GM18909 (cell line): ENCODE measurements at regions not wholly inside any gene's neighbourhood (a gene's known extent, or its start where the extent isn't known, plus 50 kb on each side); places are given as distances from the start of the nearest gene placed in this dataset.
"Not testable (repeated sequence)": the region's sequence is repeated elsewhere in the genome, so short reads cannot be mapped to it uniquely, and the experiment has no call there.

Experiments used
- ATAC-seq: cut with Tn5 transposase; IDR thresholded peaks from one replicate; pipeline ENCODE4 v1.9.1; 2021; ENCODE audit warnings: mild to moderate bottlenecking; ENCODE audit not compliant: unreplicated experiment, poor library complexity

DNA sequence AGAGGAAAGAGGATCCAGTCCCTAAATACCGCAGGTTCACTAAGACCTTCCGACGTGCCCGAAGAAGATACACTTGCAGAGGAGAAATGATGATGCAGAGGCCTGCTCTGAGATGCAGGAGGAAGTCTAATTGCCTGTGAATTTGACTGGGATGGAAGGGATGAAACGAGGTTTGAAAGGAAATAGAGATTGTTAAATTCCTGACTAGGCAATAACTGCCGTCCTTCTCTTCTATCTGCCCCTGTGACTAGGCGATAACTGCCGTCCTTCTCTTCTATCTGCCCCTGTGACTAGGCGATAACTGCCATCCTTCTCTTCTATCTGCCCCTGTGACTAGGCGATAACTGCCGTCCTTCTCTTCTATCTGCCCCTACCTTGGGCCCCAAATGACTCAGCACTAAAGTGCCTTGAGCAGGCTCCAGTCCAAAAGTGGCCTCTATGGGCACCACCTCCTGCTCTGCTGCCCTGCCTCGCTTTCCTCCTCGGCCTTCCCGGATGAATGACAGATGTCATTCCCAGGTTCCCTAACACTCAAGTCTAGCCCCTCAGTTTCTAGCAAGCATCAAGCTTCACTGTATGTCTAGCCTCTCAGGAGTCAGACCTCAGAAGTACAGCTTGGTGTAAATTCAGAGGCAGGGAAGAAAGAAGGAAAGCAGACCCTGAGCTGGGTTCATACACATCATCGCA, 189.1 kb downstream of the FOXD4L6 start:
- not testable (repeated sequence) for ATAC-seq

DNA sequence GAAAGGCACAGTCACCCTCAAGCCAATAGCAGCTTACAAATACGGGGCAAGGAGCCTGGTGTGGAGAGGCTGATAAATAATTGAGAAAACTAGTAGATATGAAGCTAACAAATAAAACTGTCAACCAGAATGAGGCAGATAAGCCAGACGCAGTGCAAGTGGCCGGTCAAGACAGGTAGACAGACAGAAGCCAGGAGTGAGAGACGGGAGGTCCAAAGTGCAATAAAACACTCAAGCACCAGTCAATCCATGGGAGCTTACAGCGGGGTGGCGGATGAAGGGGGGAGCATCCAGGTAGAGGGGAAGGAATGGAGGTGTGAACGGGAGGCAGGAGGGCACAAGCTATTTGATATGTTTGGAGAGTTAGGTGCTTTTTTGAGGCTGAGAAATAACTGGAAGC, 193.1 kb downstream of the FOXD4L6 start:
- ATAC-seq = no peak

DNA sequence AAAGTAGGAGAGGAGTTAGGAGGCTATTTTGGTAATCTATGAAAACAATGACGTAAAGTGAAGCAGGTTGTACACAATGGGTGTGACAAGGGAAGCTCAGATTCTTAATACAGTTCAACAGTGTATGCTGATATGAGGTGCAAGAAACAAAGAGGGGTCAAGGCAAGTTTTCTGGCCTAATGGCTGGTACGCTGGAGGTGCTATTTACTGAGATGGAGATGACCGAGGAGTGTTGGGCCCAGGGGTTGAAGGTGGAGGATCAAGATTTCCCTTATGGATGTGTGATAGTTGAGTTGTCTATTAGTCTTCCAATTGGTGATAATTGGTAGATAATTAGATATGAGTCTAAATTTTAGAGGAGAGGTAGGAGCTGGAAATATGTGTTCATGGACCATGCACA, 194.0 kb downstream of the FOXD4L6 start:
- not testable (repeated sequence) for ATAC-seq

DNA sequence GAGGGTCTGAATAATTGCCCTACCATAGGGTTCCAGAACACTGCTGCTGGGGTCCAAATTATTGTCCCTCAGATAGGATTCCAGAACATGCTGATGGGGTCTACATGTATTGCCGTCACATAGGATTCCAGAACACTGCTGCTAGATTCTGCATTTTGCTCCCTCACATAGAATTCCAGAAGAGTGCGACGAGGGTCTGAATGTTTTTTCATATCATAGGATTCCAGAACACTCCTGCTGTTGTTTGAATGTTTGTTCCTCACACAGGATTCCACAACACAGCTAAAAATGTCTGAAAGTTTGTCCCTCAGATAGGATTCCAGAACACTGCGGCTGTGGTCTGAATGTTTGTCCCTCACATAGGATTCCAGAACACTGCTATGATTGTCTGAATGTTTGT, 198.1 kb downstream of the FOXD4L6 start:
- ATAC-seq = not testable (repeated sequence)

DNA sequence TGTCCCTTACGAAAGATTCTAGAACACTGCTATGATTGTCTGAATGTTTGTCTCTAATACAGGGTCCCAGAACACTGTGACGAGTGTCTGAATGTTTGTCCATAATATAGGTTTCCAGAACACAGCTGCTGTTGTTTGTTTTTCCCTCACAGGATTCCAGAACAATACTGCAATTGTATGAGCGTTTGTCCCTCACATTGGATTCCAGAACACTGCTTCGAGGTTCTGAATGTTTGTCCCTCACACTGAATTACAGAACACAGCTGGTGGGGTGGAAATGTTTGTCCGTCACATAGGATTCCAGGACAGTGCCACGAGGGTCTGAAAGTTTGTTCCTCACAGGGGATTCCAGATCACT, 199.0 kb downstream of the FOXD4L6 start:
- not testable (repeated sequence) for ATAC-seq

DNA sequence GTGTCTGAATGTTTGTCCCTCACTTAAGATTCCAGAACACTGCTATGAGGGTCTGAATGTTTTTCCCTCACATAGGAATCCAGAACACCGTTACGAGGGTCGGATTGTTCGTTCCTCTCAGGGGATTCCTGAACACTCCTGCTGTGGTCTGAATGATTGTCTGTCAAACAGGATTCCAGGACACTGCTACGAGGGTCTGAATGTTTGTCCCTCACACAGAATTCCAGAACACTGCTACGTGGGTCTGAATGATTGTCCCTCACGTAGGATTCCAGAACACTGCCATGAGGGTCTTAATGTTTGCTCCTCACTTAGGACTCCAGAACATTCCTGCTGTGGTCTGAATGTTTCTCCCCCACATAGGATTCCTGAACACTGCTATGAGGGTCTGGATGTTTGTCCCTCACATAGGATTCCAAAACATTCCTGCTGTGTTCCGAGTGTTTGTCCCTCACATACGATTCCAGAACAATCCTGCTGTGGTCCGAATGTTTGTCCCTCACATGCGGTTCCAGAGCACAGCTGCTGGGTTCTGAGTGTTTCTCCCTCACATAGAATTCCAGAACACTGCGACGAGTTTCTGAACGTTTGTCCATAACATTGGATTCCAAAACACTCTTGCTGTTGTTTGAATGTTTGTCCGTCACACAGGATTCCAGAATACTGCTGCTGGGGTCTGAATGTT, 199.5 kb downstream of the FOXD4L6 start:
- no peak for ATAC-seq

DNA sequence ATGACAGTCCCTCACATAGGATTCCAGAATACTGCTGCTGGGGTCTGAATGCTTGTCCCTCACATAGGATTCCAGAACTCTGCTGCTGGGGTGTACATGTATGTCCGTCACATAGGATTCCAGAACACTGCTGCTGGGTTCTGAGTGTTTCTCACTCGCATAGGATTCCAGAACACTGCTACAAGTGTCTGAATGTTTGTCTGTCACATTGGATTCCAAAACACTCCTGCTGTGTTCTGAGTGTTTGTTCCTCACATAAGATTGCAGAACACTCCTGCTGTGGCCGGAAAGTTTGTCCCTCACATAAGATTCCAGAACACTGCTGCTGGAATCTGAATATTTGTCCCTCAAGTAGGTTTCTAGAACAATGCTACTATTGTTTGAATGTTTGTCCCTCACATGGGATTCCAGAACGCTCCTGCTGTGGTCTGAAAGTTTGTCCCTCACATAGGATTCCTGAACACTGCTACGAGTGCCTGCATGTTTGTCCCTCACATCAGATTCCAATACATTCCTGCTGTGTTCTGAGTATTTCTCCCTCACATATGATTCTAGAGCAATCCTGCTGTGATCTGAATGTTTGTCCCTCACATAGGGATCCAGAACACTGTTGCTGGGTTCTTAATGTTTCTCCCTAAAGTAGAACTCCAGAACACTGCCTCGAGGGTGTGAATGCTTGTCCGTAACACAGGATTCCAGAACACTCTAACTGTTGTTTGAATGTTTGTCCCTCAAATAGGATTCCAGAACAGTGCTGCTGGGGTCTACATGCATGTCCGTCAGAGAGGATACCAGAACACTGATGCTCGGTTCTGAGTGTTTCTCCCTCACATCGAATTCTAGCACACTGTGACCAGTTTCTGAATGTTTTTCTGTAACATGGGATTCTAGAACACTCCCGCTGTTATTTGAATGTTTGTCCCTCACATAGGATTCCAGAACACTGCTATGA, 200.4 kb downstream of the FOXD4L6 start:
- ATAC-seq = no peak

DNA sequence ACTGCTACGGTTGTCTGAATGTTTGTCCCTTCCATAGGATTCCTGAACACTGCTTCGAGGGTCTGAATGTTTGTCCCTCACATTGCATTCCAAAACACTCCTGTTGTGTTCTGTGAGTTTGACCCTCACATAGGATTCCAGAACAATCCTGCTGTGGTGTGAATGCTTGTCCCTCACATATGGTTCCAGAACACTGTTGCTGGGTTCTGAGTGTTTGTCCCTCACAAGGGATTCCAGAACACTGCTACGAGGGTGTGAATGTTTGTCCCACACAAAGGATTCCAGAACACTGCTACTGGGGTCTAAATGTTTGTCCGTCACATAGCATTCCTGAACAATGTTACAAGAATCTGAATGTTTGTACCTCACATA, 201.2 kb downstream of the FOXD4L6 start:
- ATAC-seq = no peak

DNA sequence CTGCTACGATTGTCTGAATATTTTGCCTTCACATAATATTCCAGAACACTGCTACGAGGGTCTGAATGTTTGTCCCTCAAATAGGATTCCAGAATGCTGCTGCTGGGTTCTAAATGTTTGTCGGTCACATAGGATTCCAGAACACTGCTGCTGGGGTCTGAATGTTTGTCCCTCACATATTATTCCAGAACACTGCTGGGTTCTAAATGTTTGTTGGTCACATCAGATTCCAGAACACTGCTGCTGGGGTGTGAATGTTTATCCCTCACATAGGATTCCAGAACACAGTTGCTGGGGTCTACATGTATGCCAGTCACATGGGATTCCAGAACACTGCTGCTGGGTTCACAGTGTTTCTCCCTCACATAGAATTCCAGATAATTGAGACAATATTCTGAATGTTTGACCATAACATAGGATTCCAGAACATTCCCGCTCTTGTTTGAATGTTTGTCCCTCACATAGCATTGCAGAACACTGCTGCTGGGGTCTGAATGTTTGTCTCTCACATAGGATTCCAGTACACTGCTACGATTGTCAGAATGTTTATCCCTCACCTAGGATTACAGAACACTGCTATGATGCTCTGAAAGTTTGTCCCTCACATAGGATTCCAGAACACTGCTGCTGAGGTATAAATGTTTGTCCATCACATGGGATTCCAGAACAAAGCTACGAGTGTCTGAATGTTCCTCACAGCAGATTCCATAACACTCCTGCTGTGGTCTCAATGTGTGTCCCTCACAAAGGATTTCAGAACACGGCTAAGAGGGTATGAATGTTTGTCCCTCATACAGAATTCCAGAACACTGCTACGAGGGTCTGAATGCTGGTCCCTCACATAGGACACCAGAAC, 201.8 kb downstream of the FOXD4L6 start:
- no peak for ATAC-seq

DNA sequence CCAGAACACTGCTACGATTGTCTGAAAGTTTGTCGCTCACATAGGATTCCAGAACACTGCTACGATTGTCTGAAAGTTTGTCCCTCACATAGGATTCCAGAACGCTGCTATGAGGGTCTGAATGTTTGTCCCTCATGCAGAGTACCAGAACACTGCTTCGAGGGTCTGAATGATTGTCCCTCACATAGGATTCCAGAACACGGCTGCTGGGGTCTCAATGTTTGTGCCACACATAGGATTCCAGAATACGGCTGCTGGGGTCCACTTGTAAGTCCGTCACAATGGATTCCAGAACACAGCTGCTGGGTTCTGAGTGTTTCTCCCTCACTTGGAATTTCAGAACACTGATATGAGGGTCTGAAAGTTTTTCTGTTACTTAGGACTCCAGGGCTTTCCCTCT, 203.3 kb downstream of the FOXD4L6 start:
- no peak for ATAC-seq

DNA sequence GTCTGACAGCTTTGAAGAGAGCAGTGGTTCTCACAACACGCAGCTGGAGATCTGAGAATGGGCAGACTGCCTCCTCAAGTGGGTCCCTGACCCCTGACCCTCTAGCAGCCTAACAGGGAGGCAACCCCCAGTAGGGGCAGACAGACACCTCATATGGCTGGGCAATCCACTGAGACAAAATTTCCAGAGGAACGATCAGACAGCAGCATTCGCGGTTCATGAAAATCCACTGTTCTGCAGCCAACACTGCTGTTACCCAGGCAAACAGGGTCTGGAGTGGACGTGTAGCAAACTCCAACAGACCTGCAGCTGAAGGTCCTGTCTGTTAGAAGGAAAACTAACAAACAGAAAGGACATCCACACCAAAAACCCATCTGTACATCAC, 212.1 kb downstream of the FOXD4L6 start:
- not testable (repeated sequence) for ATAC-seq

DNA sequence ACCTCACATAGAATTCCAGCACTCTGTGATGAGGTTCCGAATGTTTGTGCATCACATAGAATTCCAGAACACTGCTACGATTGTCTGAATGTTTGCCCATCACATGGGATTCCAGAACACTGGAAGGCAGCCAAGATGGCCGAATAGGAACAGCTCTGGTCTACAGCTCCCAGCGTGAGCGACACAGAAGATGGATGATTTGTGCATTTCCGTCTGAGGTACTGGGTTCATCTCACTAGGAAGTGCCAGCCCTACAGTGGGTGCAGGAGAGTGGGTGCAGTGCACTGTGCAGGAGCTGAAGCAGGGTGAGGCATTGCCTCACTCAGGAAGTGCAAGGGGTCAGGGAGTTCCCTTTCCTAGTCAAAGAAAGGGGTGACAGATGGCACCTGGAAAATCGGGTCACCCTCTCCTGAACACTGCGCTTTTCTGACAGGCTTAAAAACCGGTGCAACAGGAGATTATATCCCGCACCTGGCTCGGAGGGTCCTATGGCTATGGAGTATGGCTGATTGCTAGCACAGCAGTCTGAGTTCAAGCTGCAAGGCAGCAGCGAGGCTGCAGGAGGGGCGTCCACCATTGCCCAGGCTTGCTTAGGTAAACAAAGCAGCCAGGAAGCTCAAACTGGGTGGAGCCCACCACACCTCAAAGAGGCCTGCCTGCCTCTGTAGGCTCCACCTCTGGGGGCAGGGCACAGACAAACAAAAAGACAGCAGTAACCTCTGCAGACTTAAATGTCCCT, 212.7 kb downstream of the FOXD4L6 start:
- not testable (repeated sequence) for ATAC-seq

DNA sequence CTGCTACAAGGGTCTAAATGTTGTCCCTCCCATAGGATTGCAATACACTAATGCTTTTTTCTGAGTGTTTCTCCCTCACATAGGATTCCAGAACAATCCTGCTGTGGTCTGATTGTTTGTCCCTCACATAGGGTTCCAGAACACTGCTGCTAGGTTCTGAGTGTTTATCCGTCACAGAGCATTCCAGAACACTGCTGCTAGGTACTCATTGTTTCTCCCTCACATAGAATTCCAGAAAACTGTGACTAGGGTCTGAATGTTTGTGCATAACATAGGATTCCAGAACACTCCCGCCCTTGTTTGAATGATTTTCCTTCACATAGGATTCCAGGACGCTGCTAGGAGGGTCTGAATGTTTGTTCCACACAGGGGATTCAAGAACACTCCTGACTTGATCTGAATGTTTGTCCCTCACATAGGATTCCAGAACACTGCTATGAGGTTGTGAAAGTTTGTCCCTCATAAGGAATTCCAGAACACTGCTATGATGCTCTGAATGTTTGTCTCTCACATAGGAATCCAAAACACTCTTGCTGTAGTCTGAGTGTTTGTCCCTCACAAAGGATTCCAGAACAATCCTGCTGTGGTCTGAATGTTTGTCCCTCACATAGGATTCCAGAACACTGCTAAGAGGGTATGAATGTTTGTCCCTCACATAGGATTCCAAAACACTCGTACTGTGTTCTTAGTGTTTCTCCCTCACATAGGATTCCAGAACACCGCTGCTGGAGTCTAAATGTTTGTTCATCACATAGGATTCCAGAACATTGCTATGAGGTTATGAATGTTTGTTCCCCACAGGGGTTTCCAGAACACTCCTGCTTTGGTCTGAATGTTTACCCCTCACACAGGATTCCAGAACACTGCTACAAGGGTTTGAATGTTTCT, 213.5 kb downstream of the FOXD4L6 start:
- ATAC-seq = no peak

DNA sequence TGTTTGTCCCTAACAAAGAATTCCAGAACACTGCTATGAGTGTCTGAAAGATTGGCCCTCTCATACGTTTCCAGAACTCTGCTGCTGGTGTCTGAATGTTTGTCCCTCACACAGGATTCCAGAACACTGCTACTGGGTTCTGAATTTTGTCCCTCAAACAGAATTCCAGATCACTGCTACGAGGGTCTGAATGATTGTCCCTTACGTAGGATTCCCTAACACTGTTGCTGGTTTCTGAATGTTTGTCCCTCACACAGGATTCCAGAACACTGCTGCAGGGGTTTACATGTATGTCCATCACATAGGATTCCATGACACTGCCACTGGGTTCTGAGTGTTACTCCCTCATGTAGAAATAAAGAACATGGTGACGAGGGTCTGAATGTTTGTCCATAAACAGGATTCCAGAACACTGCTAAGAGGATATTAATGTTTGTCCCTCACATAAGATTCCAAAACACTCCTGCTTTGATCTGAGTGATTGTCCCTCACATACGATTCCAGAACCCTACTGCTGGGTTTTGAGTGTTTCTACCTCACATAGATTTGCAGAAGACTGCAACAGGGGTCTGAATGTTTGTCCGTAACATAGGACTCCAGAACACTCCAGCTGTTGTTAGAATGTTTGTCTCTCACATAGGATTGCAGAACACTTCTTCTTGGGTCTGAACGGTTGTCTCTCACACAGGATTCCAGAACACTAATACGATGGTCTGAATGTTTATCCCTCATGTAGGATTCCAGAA, 214.4 kb downstream of the FOXD4L6 start:
- ATAC-seq = no peak

DNA sequence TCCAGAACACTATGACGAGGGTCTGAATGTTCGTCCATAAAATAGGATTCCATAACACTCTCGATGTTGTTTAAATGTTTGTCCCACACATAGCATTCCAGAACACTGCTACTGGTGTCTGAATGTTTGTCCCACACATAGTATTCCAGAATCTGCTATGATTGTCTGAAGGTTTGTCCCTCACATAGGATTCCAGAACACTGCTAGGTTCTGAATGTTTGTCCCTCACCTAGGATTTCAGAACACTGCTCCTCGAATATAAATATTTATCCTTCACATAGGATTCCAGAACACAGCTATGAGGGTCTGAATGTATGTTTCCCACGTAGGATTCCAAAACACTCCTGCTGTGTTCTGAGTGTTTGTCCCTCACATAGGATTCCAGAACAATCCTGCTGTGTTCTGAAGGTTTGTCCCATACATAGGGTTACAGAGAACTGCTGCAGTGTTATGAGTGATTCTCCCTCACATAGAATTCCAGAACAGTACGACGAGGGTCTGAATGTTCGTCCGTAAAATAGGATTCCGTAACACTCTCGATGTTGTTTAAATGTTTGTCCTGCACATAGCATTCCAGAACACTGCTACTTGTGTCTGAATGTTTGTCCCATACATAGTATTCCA, 215.3 kb downstream of the FOXD4L6 start:
- ATAC-seq = no peak

DNA sequence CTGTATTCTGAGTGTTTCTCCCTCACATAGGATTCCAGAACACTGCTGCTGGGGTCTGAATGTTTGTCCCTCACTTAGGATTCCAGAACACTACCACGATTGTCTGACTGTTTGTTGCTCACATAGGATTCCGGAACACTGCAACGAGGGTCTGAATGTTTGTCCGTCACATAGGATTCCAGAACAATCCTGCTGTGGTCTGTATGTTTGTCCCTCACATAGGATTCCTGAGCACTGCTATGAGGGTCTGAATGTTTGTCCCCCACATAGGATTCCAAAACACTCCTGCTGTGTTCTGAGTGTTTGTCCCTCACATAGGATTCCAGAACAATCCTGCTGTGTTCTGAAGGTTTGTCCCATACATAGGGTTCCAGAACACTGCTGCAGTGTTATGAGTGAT, 215.8 kb downstream of the FOXD4L6 start:
- ATAC-seq = not testable (repeated sequence)

DNA sequence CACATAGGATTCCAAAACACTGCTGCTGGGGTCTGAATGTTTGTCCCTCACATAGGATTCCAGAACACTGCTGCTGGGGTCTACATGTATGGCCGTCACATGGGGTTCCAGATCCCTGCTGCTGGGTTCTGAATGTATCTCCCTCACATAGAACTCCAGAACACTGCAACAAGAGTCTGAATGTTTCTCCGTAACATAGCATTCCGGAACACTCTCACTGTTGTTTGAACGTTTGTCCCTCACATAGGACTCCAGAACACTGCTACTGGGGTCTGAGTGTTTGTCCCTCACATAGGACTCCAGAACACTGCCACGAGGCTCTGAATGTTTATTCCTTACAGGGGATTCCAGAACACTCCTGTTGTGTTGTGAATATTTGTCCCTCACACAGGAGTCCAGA, 216.8 kb downstream of the FOXD4L6 start:
- no peak for ATAC-seq
